Endothelial cell (in vitro differentiated cells): ENCODE measurements at regions not wholly inside any gene's neighbourhood (a gene's known extent, or its start where the extent isn't known, plus 50 kb on each side); places are given as distances from the start of the nearest gene placed in this dataset.

Source experiments
- DNase-seq: peaks from one replicate; pipeline ENCODE4 v3.0.0; 2021; ENCODE audit warnings: low spot score
- H3K27ac Mint-ChIP-seq: one replicate; pipeline ENCODE4 v1.8.0; 2021; ENCODE audit warnings: mixed read lengths, inconsistent platforms; ENCODE audit not compliant: unreplicated experiment
- H3K27me3 Mint-ChIP-seq: one replicate; pipeline ENCODE4 v1.8.0; 2021; ENCODE audit warnings: mild to moderate bottlenecking, moderate library complexity, mixed read lengths, inconsistent platforms; ENCODE audit not compliant: unreplicated experiment
- H3K36me3 Mint-ChIP-seq: one replicate; pipeline ENCODE4 v1.8.0; 2021; ENCODE audit warnings: mild to moderate bottlenecking, low read depth, mixed read lengths, inconsistent platforms; ENCODE audit not compliant: unreplicated experiment
- H3K4me1 Mint-ChIP-seq: one replicate; pipeline ENCODE4 v1.8.0; 2021; ENCODE audit warnings: mild to moderate bottlenecking, mixed read lengths, inconsistent platforms; ENCODE audit not compliant: unreplicated experiment
- H3K4me3 Mint-ChIP-seq: one replicate; pipeline ENCODE4 v1.8.0; 2021; ENCODE audit warnings: mild to moderate bottlenecking, mixed read lengths, inconsistent platforms; ENCODE audit not compliant: unreplicated experiment
- H3K9me3 Mint-ChIP-seq: one replicate; pipeline ENCODE4 v1.8.0; 2021; ENCODE audit warnings: mixed read lengths, inconsistent platforms; ENCODE audit not compliant: unreplicated experiment
- TF ChIP-seq, protein P1 (sequence below): fragments of 200-600 bp; sonication (generic); IDR thresholded peaks from one replicate; pipeline ENCODE4 v1.5.0; 2021; ENCODE audit warnings: antibody characterized with exemption; ENCODE audit not compliant: unreplicated experiment

DNA sequence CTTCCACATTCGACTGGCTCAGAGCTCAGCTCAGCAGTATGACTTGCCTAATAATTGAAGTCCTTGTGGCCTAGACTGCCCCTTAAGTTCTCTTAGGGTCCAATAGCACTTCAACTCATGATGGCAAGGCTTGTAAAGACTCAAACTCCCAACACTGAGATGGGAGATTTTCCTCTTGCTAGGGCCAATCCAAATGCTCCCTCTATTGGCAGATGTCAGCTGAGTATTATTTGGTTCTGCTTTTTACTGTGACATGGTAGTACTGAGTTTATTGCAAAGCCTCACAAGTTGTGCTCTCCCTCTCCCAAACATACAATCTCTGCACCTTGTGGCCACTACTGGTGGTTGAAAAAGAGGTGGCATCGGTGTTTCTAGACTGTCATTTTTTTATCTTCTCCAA, 164.2 kb downstream of the ALG10 start:
- TF ChIP-seq, protein P1, sequence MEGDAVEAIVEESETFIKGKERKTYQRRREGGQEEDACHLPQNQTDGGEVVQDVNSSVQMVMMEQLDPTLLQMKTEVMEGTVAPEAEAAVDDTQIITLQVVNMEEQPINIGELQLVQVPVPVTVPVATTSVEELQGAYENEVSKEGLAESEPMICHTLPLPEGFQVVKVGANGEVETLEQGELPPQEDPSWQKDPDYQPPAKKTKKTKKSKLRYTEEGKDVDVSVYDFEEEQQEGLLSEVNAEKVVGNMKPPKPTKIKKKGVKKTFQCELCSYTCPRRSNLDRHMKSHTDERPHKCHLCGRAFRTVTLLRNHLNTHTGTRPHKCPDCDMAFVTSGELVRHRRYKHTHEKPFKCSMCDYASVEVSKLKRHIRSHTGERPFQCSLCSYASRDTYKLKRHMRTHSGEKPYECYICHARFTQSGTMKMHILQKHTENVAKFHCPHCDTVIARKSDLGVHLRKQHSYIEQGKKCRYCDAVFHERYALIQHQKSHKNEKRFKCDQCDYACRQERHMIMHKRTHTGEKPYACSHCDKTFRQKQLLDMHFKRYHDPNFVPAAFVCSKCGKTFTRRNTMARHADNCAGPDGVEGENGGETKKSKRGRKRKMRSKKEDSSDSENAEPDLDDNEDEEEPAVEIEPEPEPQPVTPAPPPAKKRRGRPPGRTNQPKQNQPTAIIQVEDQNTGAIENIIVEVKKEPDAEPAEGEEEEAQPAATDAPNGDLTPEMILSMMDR = no peak
- no peak overlapping the region for H3K27ac Mint-ChIP-seq
- no peaks in the 10 kb centered on the region for H3K36me3 Mint-ChIP-seq
- H3K27me3 Mint-ChIP-seq = no peaks in the 10 kb centered on the region
- peaks cover 10% of the 10 kb centered on the region for H3K9me3 Mint-ChIP-seq
- no peak overlapping the region for H3K4me3 Mint-ChIP-seq
- no peak for DNase-seq
- H3K4me1 Mint-ChIP-seq = no peaks in the 10 kb centered on the region

DNA sequence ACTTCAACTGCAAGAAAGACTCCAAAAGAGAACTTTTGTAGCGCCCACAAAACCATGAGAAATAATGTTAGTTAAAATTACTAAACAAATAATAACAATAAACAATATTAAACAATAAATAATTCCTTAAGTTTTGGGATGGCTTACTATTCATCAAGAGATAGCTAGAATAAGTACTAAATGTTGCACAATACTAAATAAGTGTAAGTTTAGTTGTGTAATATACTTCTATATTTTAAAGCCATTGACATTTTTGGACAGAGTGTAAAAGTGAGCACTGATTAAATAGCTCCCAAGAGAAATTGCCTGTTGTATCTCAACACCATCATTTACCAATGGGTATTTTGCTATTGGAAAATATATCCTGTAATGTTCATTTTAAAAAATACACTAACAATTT, 166.7 kb downstream of the ALG10 start:
- no peaks in the 10 kb centered on the region for H3K4me1 Mint-ChIP-seq
- TF ChIP-seq, protein P1 = no peak
- no peaks in the 10 kb centered on the region for H3K36me3 Mint-ChIP-seq
- no peak overlapping the region for H3K27ac Mint-ChIP-seq
- no peaks in the 10 kb centered on the region for H3K27me3 Mint-ChIP-seq
- peaks cover 23% of the 10 kb centered on the region for H3K9me3 Mint-ChIP-seq
- no peak for DNase-seq
- H3K4me3 Mint-ChIP-seq = no peak overlapping the region

DNA sequence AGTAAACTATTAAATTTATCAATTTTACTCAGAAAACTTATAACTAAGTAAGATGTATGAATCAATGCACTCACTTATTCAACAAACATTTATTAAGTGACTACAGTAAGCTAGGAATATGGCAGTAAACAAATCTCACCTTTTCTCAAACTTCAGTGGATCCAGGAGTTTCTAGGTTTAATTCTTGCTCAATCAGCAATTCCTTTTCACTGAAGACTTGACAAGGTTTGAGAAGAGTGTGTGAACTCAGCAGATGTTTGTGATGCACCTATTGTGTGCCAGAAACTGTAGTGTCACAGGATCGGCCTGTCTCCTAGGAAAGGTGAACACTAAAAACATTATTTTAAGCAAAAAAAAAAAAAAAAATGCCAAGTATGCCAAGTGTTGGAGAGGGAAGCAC, 167.8 kb downstream of the ALG10 start:
- H3K36me3 Mint-ChIP-seq = no peaks in the 10 kb centered on the region
- H3K9me3 Mint-ChIP-seq = peaks cover 34% of the 10 kb centered on the region
- TF ChIP-seq, protein P1 = no peak
- no peak for DNase-seq
- no peak overlapping the region for H3K27ac Mint-ChIP-seq
- no peaks in the 10 kb centered on the region for H3K4me1 Mint-ChIP-seq
- H3K27me3 Mint-ChIP-seq = no peaks in the 10 kb centered on the region
- no peak overlapping the region for H3K4me3 Mint-ChIP-seq

DNA sequence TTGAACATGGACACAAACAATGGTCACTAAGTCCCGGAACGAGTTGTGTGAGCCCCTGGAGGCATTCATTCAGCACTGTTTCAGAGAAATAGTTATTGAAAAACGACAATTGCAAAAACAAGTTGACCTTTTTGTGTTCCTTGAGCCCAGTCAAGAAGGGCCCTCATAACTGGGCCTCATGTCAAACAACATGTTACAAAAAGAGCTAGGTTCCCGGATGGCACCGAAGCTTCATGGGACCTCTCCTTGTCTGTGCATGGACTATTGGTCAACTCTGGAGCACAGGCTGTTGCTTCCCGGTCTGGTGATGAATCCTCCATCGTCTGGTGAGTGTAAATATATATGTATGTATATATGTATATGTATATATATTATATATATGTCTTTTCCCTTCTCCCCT, 176.6 kb downstream of the ALG10 start:
- TF ChIP-seq, protein P1 = no peak
- no peak for DNase-seq
- Mint-ChIP-seq H3K27me3 (peaks cover 7% of the 10 kb centered on the region), H3K27ac (no peak overlapping the region), H3K36me3 (peaks cover 6% of the 10 kb centered on the region), H3K4me3 (no peak overlapping the region), H3K4me1 (no peaks in the 10 kb centered on the region), H3K9me3 (peaks cover 20% of the 10 kb centered on the region)

DNA sequence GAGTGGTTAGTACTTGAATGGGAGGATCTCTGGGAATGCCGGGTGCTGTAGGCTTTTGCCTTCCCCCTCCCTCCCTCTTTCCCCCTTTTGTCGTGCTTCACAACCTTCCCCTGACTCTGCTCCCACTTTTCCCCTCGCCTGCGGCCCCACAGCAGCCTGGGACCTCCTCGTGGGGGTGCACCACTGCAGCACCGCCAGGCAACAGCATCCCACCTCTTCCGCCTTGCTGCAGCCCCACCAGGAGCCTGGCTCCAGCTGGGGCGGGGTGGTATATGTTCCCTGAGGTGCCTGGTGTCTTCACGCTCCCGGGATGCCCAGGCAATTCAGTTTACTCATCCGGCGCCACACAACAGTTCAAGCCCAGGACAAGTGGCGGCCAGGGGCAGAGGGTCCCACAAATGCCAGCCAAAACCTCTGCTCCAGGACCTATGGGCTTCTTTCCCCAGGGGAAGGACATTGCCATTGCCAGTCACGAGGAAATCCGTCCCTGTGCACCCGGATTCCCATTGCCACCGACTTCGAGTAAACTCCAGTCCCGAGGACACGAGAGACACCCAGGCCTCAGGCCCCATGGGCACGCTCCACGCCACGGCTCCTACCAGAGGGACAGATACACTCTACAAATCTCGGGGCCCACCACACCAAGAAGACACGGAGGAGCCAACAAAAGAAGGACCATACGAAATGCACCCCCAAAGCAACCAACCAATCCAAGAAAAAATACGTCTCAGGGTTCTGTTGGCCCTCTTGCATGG, 181.7 kb downstream of the ALG10 start:
- Mint-ChIP-seq H3K36me3 (peaks cover 28% of the 10 kb centered on the region), H3K4me3 (no peak overlapping the region), H3K4me1 (no peaks in the 10 kb centered on the region), H3K9me3 (peaks cover 44% of the 10 kb centered on the region), H3K27me3 (peaks cover 18% of the 10 kb centered on the region), H3K27ac (no peak overlapping the region)
- TF ChIP-seq, protein P1 = no peak
- DNase-seq = no peak
